DOHH2 (cell line): ENCODE measurements at regions not wholly inside any gene's neighbourhood (a gene's known extent, or its start where the extent isn't known, plus 50 kb on each side); places are given as distances from the start of the nearest gene placed in this dataset.

Source experiments
- EZH2phosphoT487 ChIP-seq: fragments of 200-600 bp; sonication (generic); IDR thresholded peaks from 2 replicates; pipeline ENCODE4 v1.6.1; 2017; ENCODE audit warnings: borderline replicate concordance, mild to moderate bottlenecking, antibody characterized with exemption, low read length, moderate library complexity, mixed read lengths
- TF ChIP-seq, protein P1 (sequence below): fragments of 200-600 bp; sonication (generic); IDR thresholded peaks from one replicate; pipeline ENCODE4 v1.5.1; 2014; ENCODE audit warnings: antibody characterized with exemption, mild to moderate bottlenecking, low read depth, low read length; ENCODE audit not compliant: poor library complexity, severe bottlenecking

DNA sequence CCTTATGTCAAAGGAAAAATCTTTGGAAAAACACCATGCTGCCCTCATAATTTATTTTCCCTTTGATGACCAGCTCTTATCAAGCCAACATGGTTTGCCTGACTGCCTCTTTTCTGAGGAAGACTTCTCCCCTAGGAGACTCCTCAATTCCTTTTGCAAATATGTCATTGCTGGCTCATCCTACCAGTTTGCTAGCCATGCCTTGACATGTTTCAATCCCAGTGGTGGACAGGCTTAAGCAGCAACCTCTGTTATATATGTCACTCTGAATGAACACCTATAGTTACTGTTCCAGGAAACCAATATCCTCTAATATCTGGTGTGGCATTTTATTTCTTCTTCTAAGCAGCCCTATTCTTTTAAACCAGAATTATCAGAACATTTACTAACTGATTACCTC, 615.8 kb downstream of the HTR1A start:
- TF ChIP-seq, protein P1, sequence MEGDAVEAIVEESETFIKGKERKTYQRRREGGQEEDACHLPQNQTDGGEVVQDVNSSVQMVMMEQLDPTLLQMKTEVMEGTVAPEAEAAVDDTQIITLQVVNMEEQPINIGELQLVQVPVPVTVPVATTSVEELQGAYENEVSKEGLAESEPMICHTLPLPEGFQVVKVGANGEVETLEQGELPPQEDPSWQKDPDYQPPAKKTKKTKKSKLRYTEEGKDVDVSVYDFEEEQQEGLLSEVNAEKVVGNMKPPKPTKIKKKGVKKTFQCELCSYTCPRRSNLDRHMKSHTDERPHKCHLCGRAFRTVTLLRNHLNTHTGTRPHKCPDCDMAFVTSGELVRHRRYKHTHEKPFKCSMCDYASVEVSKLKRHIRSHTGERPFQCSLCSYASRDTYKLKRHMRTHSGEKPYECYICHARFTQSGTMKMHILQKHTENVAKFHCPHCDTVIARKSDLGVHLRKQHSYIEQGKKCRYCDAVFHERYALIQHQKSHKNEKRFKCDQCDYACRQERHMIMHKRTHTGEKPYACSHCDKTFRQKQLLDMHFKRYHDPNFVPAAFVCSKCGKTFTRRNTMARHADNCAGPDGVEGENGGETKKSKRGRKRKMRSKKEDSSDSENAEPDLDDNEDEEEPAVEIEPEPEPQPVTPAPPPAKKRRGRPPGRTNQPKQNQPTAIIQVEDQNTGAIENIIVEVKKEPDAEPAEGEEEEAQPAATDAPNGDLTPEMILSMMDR, result no peak
- no peak for TF ChIP-seq EZH2phosphoT487
